CD4-positive, CD25-positive, alpha-beta regulatory T cell (primary cell): ENCODE measurements at regions not wholly inside any gene's neighbourhood (a gene's known extent, or its start where the extent isn't known, plus 50 kb on each side); places are given as distances from the start of the nearest gene placed in this dataset.
A peak's percentile ranks its signal among the peaks of the same experiment; 100 is the strongest.
"Not testable (repeated sequence)": the region's sequence is repeated elsewhere in the genome, so short reads cannot be mapped to it uniquely, and the experiment has no call there.

ENCODE experiments used
- ATAC-seq, 2 donors: fragments of 150-1000 bp; cut with Tn5 transposase; one replicate each; pipeline ENCODE4 v1.10.0; 2021; ENCODE audit warnings: low read depth in 2 of 2, moderate number of reproducible peaks in 2 of 2, moderate library complexity in 1 of 2
- DNase-seq, 3 donors: peaks; one replicate each; pipeline versions ENCODE4 v3.0.0 to v3.0.0-alpha.2; 2012 to 2022; ENCODE audit warnings: mixed read lengths in 1 of 3
- H3K27ac ChIP-seq: one replicate; pipeline ENCODE4 v1.7.0; 2013; ENCODE audit warnings: mild to moderate bottlenecking, low read length; ENCODE audit not compliant: insufficient read depth, poor library complexity, severe bottlenecking
- H3K27me3 ChIP-seq: one replicate; pipeline ENCODE4 v1.7.0; 2013; ENCODE audit warnings: low read length; ENCODE audit not compliant: control insufficient read depth, insufficient read depth
- H3K36me3 ChIP-seq: one replicate; pipeline ENCODE4 v1.7.0; 2013; ENCODE audit warnings: mild to moderate bottlenecking, low read length, moderate library complexity; ENCODE audit not compliant: control insufficient read depth, insufficient read depth
- H3K4me1 ChIP-seq: 2 replicates; pipeline ENCODE4 v1.7.0; 2013; ENCODE audit warnings: mild to moderate bottlenecking, low read length; ENCODE audit not compliant: insufficient read depth, control insufficient read depth, poor library complexity, severe bottlenecking
- H3K4me3 ChIP-seq: one replicate; pipeline ENCODE4 v1.7.0; 2013; ENCODE audit warnings: low read depth, mild to moderate bottlenecking, low read length, moderate library complexity
- H3K9me3 ChIP-seq, 2 experiments: 1 replicate in 1 of 2; 2 replicates in 1 of 2; pipeline ENCODE4 v1.7.0; 2013; ENCODE audit warnings: low read length in 2 of 2, mild to moderate bottlenecking in 1 of 2, moderate library complexity in 1 of 2; ENCODE audit not compliant: control insufficient read depth in 2 of 2
- H3K27ac Mint-ChIP-seq, 3 donors: one replicate each; pipeline ENCODE4 v1.8.0; 2020 to 2022; ENCODE audit warnings: mild to moderate bottlenecking in 3 of 3, mixed read lengths in 3 of 3, moderate library complexity in 2 of 3
- H3K27me3 Mint-ChIP-seq: one replicate; pipeline ENCODE4 v1.8.0; 2022; ENCODE audit warnings: mild to moderate bottlenecking, mixed read lengths
- H3K36me3 Mint-ChIP-seq: one replicate; pipeline ENCODE4 v1.8.0; 2020; ENCODE audit warnings: mixed read lengths
- H3K4me1 Mint-ChIP-seq, 4 donors: one replicate each; pipeline ENCODE4 v1.8.0; 2020 to 2022; ENCODE audit warnings: mixed read lengths in 4 of 4, mild to moderate bottlenecking in 1 of 4
- H3K4me3 Mint-ChIP-seq, 4 donors: one replicate each; pipeline ENCODE4 v1.8.0; 2020 to 2022; ENCODE audit warnings: mild to moderate bottlenecking in 4 of 4, mixed read lengths in 4 of 4, moderate library complexity in 3 of 4
- H3K9me3 Mint-ChIP-seq, 7 donors: one replicate each; pipeline ENCODE4 v1.8.0; 2020 to 2022; ENCODE audit warnings: mixed read lengths in 7 of 7, mild to moderate bottlenecking in 3 of 7, moderate library complexity in 2 of 7

GRCh38 chr5:50501491-50502228 is 60.6 kb upstream of the EMB start:
- Histone ChIP-seq H3K4me3 (peak overlapping the region; percentile 49), H3K4me1 (peaks cover 3% of the 10 kb centered on the region), H3K27ac (peak overlapping the region; percentile 10), H3K9me3 (no peaks in the 10 kb centered on the region), H3K27me3 (no peaks in the 10 kb centered on the region), H3K36me3 (no peaks in the 10 kb centered on the region)
- no peak for ATAC-seq
- H3K4me3 Mint-ChIP-seq, result peak overlapping the region in 2 of 4 donors; percentile 28 to 32
- H3K27me3 Mint-ChIP-seq, result no peaks in the 10 kb centered on the region
- H3K27ac Mint-ChIP-seq, result peak overlapping the region in 1 of 3 donors; percentile 38
- peaks cover 0 to 13% (median 5%) of the 10 kb centered on the region in 7 donors for H3K9me3 Mint-ChIP-seq
- peaks cover 6% of the 10 kb centered on the region for H3K36me3 Mint-ChIP-seq
- DNase-seq, result peak in 1 of 3 donors; percentile 31
- peaks cover 6 to 13% (median 9%) of the 10 kb centered on the region in 4 donors for H3K4me1 Mint-ChIP-seq

GRCh38 chr5:50513028-50513457 is 72.0 kb upstream of the EMB start:
- H3K4me3 ChIP-seq, H3K9me3 Mint-ChIP-seq, H3K4me1 Mint-ChIP-seq, H3K36me3 Mint-ChIP-seq, H3K36me3 ChIP-seq, H3K27me3 Mint-ChIP-seq, H3K9me3 ChIP-seq, H3K4me1 ChIP-seq, H3K4me3 Mint-ChIP-seq, ATAC-seq, H3K27ac ChIP-seq, H3K27me3 ChIP-seq, H3K27ac Mint-ChIP-seq: not testable (repeated sequence)
- peak in 2 of 3 donors; percentile 10 to 13 for DNase-seq

DNA sequence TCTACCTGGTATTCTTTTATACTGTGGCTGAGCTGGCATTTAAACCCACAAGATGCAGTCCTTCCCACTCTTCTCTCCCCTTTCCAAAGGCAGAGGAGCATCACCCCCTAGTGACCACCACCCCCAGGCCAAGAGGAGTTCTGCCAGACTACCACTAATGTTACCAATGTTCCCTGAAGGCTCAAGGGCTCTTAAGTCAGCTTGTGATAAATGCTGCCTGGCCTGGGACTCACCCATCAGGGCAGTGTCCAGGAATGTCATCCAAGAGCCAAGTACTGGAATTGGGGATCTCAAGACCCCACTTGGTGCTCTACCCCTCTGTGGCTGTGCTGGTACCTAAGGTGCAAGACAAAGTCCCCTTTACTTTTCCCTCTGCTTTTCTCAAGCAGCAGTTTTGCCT is 80.0 kb upstream of the EMB start:
- not testable (repeated sequence) for H3K36me3 ChIP-seq, H3K27ac ChIP-seq, H3K27me3 ChIP-seq, H3K36me3 Mint-ChIP-seq, H3K4me3 Mint-ChIP-seq, ATAC-seq, H3K9me3 Mint-ChIP-seq, H3K4me1 ChIP-seq, H3K9me3 ChIP-seq, DNase-seq, H3K4me3 ChIP-seq
- H3K27ac Mint-ChIP-seq, result peak overlapping the region in 1 of 3 donors; percentile 37
- peaks cover 0 to 13% (median 6%) of the 10 kb centered on the region in 4 donors for H3K4me1 Mint-ChIP-seq
- H3K27me3 Mint-ChIP-seq, result peaks cover 15% of the 10 kb centered on the region

- H3K27ac ChIP-seq, H3K9me3 Mint-ChIP-seq, H3K4me3 ChIP-seq, H3K4me3 Mint-ChIP-seq, DNase-seq, H3K4me1 ChIP-seq, H3K27me3 ChIP-seq, ATAC-seq, H3K9me3 ChIP-seq, H3K36me3 Mint-ChIP-seq, H3K27ac Mint-ChIP-seq, H3K36me3 ChIP-seq: not testable (repeated sequence)
- peaks cover 21% of the 10 kb centered on the region for H3K27me3 Mint-ChIP-seq
- H3K4me1 Mint-ChIP-seq, result peaks cover 0 to 13% (median 6%) of the 10 kb centered on the region in 4 donors
These were observed 86.5 kb upstream of the EMB start for GRCh38 chr5:50527514-50528060.

GRCh38 chr5:50535393-50535792 is 94.3 kb upstream of the EMB start:
- Histone ChIP-seq H3K27ac (no peak overlapping the region), H3K36me3 (no peaks in the 10 kb centered on the region), H3K4me3 (no peak overlapping the region), H3K4me1 (no peaks in the 10 kb centered on the region), H3K27me3 (no peaks in the 10 kb centered on the region), H3K9me3 (no peaks in the 10 kb centered on the region)
- peaks cover 0 to 3% (median 1%) of the 10 kb centered on the region in 4 donors for H3K4me1 Mint-ChIP-seq
- no peak overlapping the region for H3K4me3 Mint-ChIP-seq
- H3K36me3 Mint-ChIP-seq, result no peaks in the 10 kb centered on the region
- no peak overlapping the region for H3K27ac Mint-ChIP-seq
- ATAC-seq (no peak), DNase-seq (no peak)
- H3K9me3 Mint-ChIP-seq, result peaks cover 0 to 6% (median 3%) of the 10 kb centered on the region in 7 donors
- H3K27me3 Mint-ChIP-seq, result no peaks in the 10 kb centered on the region

GRCh38 chr5:50537534-50537933 is 96.4 kb upstream of the EMB start:
- not testable (repeated sequence) for H3K27ac Mint-ChIP-seq, H3K36me3 Mint-ChIP-seq, H3K4me1 Mint-ChIP-seq, H3K36me3 ChIP-seq, H3K27me3 Mint-ChIP-seq, DNase-seq, H3K4me3 ChIP-seq, H3K4me1 ChIP-seq, H3K27me3 ChIP-seq, H3K9me3 Mint-ChIP-seq, H3K4me3 Mint-ChIP-seq, ATAC-seq, H3K9me3 ChIP-seq, H3K27ac ChIP-seq

DNA sequence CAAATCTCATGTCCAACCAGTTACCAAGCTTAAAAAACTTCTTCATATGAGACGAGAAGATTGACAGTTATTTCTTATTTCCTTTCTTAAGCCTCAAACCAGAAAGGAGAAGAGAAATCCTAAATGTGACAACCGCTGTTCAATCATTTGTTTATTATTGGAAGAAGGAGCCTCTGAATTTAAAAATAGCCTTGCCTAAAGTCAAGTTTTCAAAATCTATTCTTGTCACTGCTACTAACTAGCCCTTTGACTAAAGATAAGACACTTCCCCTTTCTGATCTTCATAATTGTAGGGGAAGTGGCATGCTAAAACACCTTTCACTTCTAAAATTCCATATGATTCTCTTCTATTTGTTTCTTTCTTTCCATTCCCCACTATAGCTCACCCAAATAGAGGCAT is 106.2 kb upstream of the EMB start:
- Mint-ChIP-seq H3K27me3 (peaks cover 4% of the 10 kb centered on the region), H3K27ac (peak overlapping the region in 1 of 3 donors; percentile 7)

GRCh38 chr5:50550267-50550666 is 109.2 kb upstream of the EMB start:
- peaks cover 6 to 27% (median 11%) of the 10 kb centered on the region in 4 donors for H3K4me1 Mint-ChIP-seq
- Histone ChIP-seq H3K4me1 (peaks cover 4% of the 10 kb centered on the region), H3K27ac (no peak overlapping the region), H3K9me3 (no peaks in the 10 kb centered on the region), H3K4me3 (no peak overlapping the region), H3K27me3 (no peaks in the 10 kb centered on the region), H3K36me3 (no peaks in the 10 kb centered on the region)
- peaks cover 0 to 2% (median 0%) of the 10 kb centered on the region in 7 donors for H3K9me3 Mint-ChIP-seq
- DNase-seq (no peak), ATAC-seq (no peak)
- no peak overlapping the region for H3K4me3 Mint-ChIP-seq
- H3K27me3 Mint-ChIP-seq, result peaks cover 4% of the 10 kb centered on the region
- H3K36me3 Mint-ChIP-seq, result no peaks in the 10 kb centered on the region
- H3K27ac Mint-ChIP-seq, result no peak overlapping the region

More for the DNA sequence above, 106.2 kb upstream of the EMB start:
- Histone ChIP-seq H3K27me3 (no peaks in the 10 kb centered on the region), H3K9me3 (no peaks in the 10 kb centered on the region), H3K36me3 (no peaks in the 10 kb centered on the region), H3K27ac (no peak overlapping the region), H3K4me1 (no peaks in the 10 kb centered on the region), H3K4me3 (no peak overlapping the region)
- no peaks in the 10 kb centered on the region for H3K36me3 Mint-ChIP-seq
- peaks cover 0 to 5% (median 2%) of the 10 kb centered on the region in 7 donors for H3K9me3 Mint-ChIP-seq
- DNase-seq (no peak), ATAC-seq (no peak)
- peaks cover 0 to 7% (median 4%) of the 10 kb centered on the region in 4 donors for H3K4me1 Mint-ChIP-seq
- peak overlapping the region in 1 of 4 donors; percentile 52 for H3K4me3 Mint-ChIP-seq
